Aorta (tissue), 5 donors: ENCODE measurements at regions not wholly inside any gene's neighbourhood (a gene's known extent, or its start where the extent isn't known, plus 50 kb on each side); places are given as distances from the start of the nearest gene placed in this dataset.

Source experiments
- ATAC-seq: fragments of 200-7000 bp; cut with Tn5 transposase; one replicate; pipeline ENCODE4 v1.9.1; 2022; ENCODE audit warnings: moderate library complexity; ENCODE audit not compliant: low FRiP score
- DNase-seq, 2 donors: peaks; one replicate each; pipeline ENCODE4 v3.0.0-alpha.2; 2020
- H3K27ac ChIP-seq, 2 donors: one replicate each; pipeline ENCODE4 v1.5.1; 2013; ENCODE audit warnings: low read length in 2 of 2, mild to moderate bottlenecking in 2 of 2, moderate library complexity in 2 of 2, control low read depth in 1 of 2, inconsistent platforms in 1 of 2, low read depth in 1 of 2
- H3K27me3 ChIP-seq, 2 donors: one replicate each; pipeline ENCODE4 v1.6.1; 2013; ENCODE audit warnings: control low read depth in 1 of 2, low read length in 1 of 2, mild to moderate bottlenecking in 1 of 2, moderate library complexity in 1 of 2; ENCODE audit not compliant: insufficient read depth in 2 of 2, control insufficient read depth in 1 of 2
- H3K36me3 ChIP-seq, 2 donors: one replicate each; pipeline ENCODE4 v1.6.1; 2013; ENCODE audit warnings: control low read depth in 1 of 2, low read length in 1 of 2, mild to moderate bottlenecking in 1 of 2; ENCODE audit not compliant: insufficient read depth in 2 of 2, control insufficient read depth in 1 of 2
- H3K4me1 ChIP-seq, 2 donors: one replicate each; pipeline ENCODE4 v1.6.1; 2013; ENCODE audit warnings: low read length in 2 of 2, control low read depth in 1 of 2, mild to moderate bottlenecking in 1 of 2, moderate library complexity in 1 of 2; ENCODE audit not compliant: insufficient read depth in 2 of 2, control insufficient read depth in 1 of 2
- H3K4me3 ChIP-seq, 2 donors: one replicate each; pipeline ENCODE4 v1.5.1; 2013; ENCODE audit warnings: low read length in 2 of 2, control low read depth in 1 of 2, mild to moderate bottlenecking in 1 of 2
- H3K9me3 ChIP-seq: one replicate; pipeline ENCODE4 v1.6.1; 2013; ENCODE audit warnings: mild to moderate bottlenecking, low read length; ENCODE audit not compliant: control insufficient read depth
- WGBS, 2 donors: extraction: QIAGEN DNeasy Blood & Tissue Kit; methylation state at CpG; one replicate each; pipeline ENCODE4 v1.1.7; 2013; 5-methylcytosine and 5-hydroxymethylcytosine counted together
- intact Hi-C, 2 donors: fragments of 100-400 bp; cut with DNase I; formaldehyde crosslinking; loops; one replicate each; pipeline versions ENCODE4 v1.14.2 to v1.15.0; 2022
- donor health status: healthy with polysubstance abuse.
- donor health status: Bipolar disorder and iron deficiency.
- donor health status: DM: no; HTN: no; CAD: no.
- donor health status: DM: no; HTN: no; CAD: no.
- donor health status: DM: yes; HTN: yes; CAD: no.

DNA sequence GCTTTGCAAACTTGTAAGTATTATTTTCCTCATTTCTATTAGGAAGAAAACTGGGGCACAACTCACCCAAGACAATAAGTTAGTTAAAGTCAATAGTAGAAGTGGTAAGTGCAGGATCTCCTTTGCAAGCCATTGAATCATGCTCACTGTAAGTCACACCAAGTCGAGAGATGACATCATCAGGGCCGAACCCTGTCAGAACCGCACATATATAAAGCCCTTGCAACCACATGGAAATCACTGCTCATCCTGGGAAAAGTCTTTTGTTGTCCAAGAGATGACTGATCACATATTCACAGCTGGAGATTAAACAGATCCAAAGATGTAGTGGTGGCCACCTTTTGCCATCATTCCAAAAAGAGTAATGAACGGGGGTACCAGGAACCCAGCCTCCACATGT lies 484.8 kb upstream of the ID2 start:
- 93 to 97% methylated on average over 4 of the region's 4 CpGs for WGBS, 2 donors
- ATAC-seq: no peak
- Histone ChIP-seq H3K36me3 (no peaks in the 10 kb centered on the region), H3K27ac (no peak overlapping the region), H3K27me3 (no peaks in the 10 kb centered on the region), H3K4me3 (no peak overlapping the region), H3K4me1 (no peaks in the 10 kb centered on the region), H3K9me3 (no peaks in the 10 kb centered on the region)
- no peak for DNase-seq
- intact Hi-C loops: no loop called here

DNA sequence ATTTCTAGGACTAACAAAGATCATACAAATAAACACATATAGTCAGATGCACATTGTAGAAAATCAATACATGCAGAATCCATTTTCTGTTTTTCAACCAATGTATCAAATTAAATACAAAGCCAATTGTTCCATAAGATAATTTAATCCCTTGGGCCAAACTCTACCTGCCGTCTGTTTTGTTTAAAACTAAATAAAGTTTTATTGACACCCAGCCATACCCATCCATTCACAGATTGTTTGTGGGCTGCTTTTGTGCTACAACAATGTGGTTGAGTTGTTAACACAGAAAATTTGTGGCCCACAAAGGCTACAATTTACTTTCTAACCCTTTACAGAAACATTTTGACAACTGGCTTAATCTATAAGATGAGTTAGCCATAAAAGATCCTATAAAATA lies 484.0 kb upstream of the ID2 start:
- no peak overlapping the region for H3K27ac ChIP-seq
- H3K4me3 ChIP-seq: no peak overlapping the region
- H3K27me3 ChIP-seq: no peaks in the 10 kb centered on the region
- DNase-seq (no peak), ATAC-seq (no peak)
- no peaks in the 10 kb centered on the region for H3K4me1 ChIP-seq
- 98% methylated on average over 1 of the region's 1 CpG for WGBS, 2 donors
- H3K9me3 ChIP-seq: no peaks in the 10 kb centered on the region
- H3K36me3 ChIP-seq: no peaks in the 10 kb centered on the region
- intact Hi-C loops: no loop called here

DNA sequence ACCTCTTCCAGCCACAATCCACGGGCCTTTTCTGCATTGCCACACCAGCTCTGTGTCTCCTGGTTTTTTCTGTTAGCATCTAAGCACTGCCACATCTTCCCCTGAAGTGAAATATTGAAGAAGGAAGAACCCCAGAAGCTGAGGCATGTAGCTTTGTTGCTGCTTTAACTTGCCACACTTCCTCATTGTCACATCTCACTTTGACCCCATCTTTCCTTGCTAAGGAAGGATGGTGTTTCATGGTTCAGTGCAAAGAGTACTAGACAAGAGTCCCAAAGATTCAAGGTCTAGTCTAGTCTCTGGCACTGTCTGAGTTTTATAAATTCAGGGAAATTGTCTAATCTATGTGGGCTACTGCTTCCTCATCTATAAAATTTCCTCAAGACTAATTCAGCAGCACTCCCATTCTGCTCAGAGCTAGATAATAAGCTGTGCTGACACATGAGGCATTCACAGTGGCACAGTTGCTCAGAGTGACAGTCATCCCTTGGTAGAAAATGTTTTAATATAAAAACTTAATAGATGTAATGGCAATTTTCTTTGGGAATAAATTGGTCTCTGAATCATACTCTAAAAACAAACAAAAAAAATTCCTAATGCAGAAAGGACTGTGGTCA lies 483.0 kb upstream of the ID2 start:
- H3K4me1 ChIP-seq: no peaks in the 10 kb centered on the region
- 95 to 99% methylated on average over 1 of the region's 1 CpG for WGBS, 2 donors
- no peaks in the 10 kb centered on the region for H3K36me3 ChIP-seq
- intact Hi-C loops: no loop called here
- no peaks in the 10 kb centered on the region for H3K9me3 ChIP-seq
- ATAC-seq (no peak), DNase-seq (no peak)
- no peaks in the 10 kb centered on the region for H3K27me3 ChIP-seq
- no peak overlapping the region for H3K4me3 ChIP-seq
- H3K27ac ChIP-seq: no peak overlapping the region

DNA sequence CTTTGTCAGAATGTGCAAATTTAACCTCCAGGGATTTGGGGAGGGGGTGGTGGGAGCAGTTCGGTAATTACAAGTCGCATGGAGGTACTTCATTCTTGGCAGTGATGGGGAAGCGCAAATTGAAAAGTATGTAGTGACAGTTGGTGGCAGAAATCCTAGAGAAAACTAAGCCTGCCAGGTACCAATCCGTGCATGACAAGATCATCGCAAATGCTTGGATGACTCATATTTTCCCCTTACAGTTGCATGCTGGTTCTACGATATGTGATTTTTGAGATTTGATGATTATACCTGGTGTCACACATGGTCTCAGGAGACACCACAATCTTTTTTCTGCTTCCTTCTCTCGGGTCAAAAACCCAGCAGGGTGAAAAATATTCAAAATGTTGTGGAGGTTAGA lies 479.7 kb upstream of the ID2 start:
- H3K4me3 ChIP-seq: no peak overlapping the region
- no peaks in the 10 kb centered on the region for H3K36me3 ChIP-seq
- H3K27me3 ChIP-seq: no peaks in the 10 kb centered on the region
- DNase-seq (no peak), ATAC-seq (no peak)
- H3K9me3 ChIP-seq: no peaks in the 10 kb centered on the region
- WGBS, 2 donors: 94 to 95% methylated on average over 7 of the region's 7 CpGs
- intact Hi-C loops: no loop called here
- H3K4me1 ChIP-seq: no peaks in the 10 kb centered on the region
- H3K27ac ChIP-seq: no peak overlapping the region

DNA sequence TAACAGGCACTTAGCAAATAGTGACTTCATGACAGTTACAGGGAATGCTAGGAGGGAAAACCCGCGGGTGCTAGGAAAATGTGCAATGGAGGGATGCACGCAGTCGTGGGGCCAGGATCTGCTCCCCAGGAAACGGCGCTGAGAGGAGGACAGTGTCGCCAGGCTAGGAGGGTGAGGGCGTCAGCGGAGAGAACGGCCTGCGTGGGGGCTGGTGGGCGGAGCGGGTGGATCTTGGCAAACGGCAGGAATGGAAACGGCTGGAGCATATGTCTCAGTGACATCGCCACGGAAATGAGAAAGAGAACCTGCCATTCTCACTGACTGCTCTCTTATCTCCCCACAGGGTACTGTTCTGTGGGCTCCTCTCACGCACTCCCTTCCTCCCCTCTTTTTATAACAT lies 478.5 kb upstream of the ID2 start:
- ATAC-seq (no peak), DNase-seq (no peak)
- Histone ChIP-seq H3K9me3 (peaks cover 1% of the 10 kb centered on the region), H3K27ac (no peak overlapping the region), H3K36me3 (no peaks in the 10 kb centered on the region), H3K4me3 (no peak overlapping the region), H3K27me3 (no peaks in the 10 kb centered on the region), H3K4me1 (no peaks in the 10 kb centered on the region)
- 76 to 86% methylated on average over 18 of the region's 18 CpGs for WGBS, 2 donors
- intact Hi-C loops: no loop called here

DNA sequence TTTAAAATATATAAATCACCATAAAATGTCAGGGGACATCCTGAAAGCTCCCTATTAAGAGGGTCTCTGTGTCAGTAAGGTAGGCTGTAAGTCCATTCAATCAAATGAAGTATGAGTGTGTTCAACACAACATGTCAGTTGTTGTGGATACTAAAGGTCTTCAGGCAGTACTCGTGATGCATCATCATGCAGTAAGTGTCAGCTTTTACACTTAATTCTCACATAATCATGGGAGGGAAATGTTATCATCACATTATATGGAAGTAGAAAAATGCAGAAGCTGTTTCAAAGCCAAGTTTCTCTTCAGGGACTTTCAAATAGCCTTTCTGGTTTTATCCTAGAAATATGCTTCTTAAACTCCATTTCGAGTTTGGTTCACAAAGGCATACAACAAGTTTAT lies 477.1 kb upstream of the ID2 start:
- no peak for ATAC-seq
- intact Hi-C loops: no loop called here
- no peaks in the 10 kb centered on the region for H3K27me3 ChIP-seq
- DNase-seq: no peak
- no peak overlapping the region for H3K4me3 ChIP-seq
- no peaks in the 10 kb centered on the region for H3K36me3 ChIP-seq
- no peaks in the 10 kb centered on the region for H3K4me1 ChIP-seq
- WGBS, 2 donors: 85 to 91% methylated on average over 2 of the region's 2 CpGs
- H3K27ac ChIP-seq: no peak overlapping the region
- peaks cover 1% of the 10 kb centered on the region for H3K9me3 ChIP-seq

DNA sequence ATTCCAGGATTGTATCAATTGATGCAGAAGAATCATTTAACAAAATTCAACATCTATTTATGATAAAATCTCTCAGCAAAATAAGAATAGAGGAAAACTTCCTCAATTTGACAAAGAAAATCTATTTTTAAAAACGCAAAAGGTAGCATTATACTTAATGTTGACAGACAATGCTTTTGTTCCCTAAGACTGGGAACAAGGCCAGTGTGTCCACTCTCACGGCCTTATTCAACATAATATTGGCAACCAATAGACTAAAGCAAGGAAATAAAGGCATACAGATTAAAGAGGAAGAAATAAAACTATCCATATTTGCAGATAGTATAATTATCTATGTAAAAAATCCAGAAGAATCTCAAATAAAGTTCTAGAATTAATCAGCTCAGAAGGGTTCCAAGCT lies 472.4 kb upstream of the ID2 start:
- Histone ChIP-seq H3K4me1 (no peaks in the 10 kb centered on the region), H3K27me3 (no peaks in the 10 kb centered on the region), H3K9me3 (peaks cover 1% of the 10 kb centered on the region), H3K27ac (no peak overlapping the region), H3K36me3 (no peaks in the 10 kb centered on the region), H3K4me3 (no peak overlapping the region)
- DNase-seq (no peak), ATAC-seq (no peak)
- WGBS, 2 donors: 71 to 83% methylated on average over 2 of the region's 2 CpGs
- intact Hi-C loops: no loop called here

DNA sequence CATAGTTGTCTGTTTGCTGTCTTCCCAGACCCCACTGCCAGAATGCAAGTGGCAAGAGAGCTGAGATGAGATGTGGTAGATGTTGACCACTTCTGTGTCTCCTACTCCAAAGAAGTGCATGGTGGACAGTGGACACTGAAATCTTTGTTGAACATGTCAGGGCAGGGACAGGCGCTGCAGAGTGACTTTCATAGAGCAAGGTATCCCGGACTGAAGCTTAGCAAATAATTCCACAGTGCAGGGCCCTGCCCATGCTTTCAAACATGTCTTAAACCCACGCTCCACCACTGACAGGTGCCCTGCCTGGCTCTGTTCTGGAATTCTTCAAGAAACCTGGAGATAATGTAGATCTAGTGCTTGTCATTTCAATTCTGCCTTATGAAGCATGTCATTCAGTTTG lies 470.5 kb upstream of the ID2 start:
- WGBS, 2 donors: 95 to 96% methylated on average over 3 of the region's 3 CpGs
- peaks cover 1% of the 10 kb centered on the region for H3K9me3 ChIP-seq
- H3K27me3 ChIP-seq: no peaks in the 10 kb centered on the region
- ATAC-seq (no peak), DNase-seq (no peak)
- no peaks in the 10 kb centered on the region for H3K36me3 ChIP-seq
- H3K27ac ChIP-seq: no peak overlapping the region
- no peak overlapping the region for H3K4me3 ChIP-seq
- intact Hi-C loops: loop anchor here in 1 of 2 donors (10.0 kb wide), 1 partner anchor 207 kb away; no protein-coding TSS in a partner anchor
- peaks cover 0 to 1% of the 10 kb centered on the region in 2 donors for H3K4me1 ChIP-seq

DNA sequence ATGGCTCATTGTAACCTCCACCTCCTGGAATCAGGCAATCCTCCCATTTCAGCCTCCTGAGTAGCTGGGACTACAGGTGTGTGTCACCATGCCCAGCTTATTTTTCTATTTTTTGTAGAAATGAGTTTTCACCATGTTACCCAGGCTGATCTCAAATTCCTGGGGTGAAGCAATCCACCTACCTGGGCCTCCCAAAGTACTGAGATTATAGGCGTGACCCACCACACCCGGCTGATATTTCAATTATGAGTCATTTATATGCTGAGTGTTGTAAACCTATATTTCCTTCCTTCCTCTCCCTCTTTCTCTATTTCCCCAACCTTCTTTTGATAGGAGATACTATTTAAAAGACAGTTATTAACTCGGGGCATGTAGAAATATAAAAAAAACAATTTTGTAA lies 469.6 kb upstream of the ID2 start:
- H3K9me3 ChIP-seq: peaks cover 1% of the 10 kb centered on the region
- ATAC-seq: no peak
- DNase-seq: no peak
- no peak overlapping the region for H3K4me3 ChIP-seq
- no peaks in the 10 kb centered on the region for H3K27me3 ChIP-seq
- H3K4me1 ChIP-seq: peaks cover 0 to 1% of the 10 kb centered on the region in 2 donors
- 90 to 96% methylated on average over 3 of the region's 3 CpGs for WGBS, 2 donors
- intact Hi-C loops: loop anchor here in 1 of 2 donors (10.0 kb wide), 1 partner anchor 207 kb away; no protein-coding TSS in a partner anchor
- H3K36me3 ChIP-seq: no peaks in the 10 kb centered on the region
- no peak overlapping the region for H3K27ac ChIP-seq
